Parathyroid adenoma (tissue), 2 donors: ENCODE measurements at regions not wholly inside any gene's neighbourhood (a gene's known extent, or its start where the extent isn't known, plus 50 kb on each side); places are given as distances from the start of the nearest gene placed in this dataset.
A peak's percentile ranks its signal among the peaks of the same experiment; 100 is the strongest.

ENCODE experiments used
- H2AFZ ChIP-seq: fragments of 300-600 bp; sonication (generic); one replicate; pipeline ENCODE4 v1.7.0; 2017; ENCODE audit warnings: antibody characterized with exemption, mild to moderate bottlenecking
- H3K27ac ChIP-seq: fragments of 300-600 bp; sonication (generic); one replicate; pipeline ENCODE4 v1.7.0; 2017
- H3K27me3 ChIP-seq: fragments of 300-600 bp; sonication (generic); one replicate; pipeline ENCODE4 v1.7.0; 2017; ENCODE audit warnings: low read length; ENCODE audit not compliant: control insufficient read depth, insufficient read depth
- H3K36me3 ChIP-seq: fragments of 300-600 bp; sonication (generic); one replicate; pipeline ENCODE4 v1.7.0; 2017; ENCODE audit warnings: low read length; ENCODE audit not compliant: control insufficient read depth, insufficient read depth
- H3K4me1 ChIP-seq: fragments of 300-600 bp; sonication (generic); one replicate; pipeline ENCODE4 v1.7.0; 2017; ENCODE audit warnings: control low read depth
- H3K4me2 ChIP-seq: fragments of 300-600 bp; sonication (generic); one replicate; pipeline ENCODE4 v1.7.0; 2017; ENCODE audit warnings: low read length
- H3K4me3 ChIP-seq: fragments of 300-600 bp; sonication (generic); one replicate; pipeline ENCODE4 v1.7.0; 2017; ENCODE audit warnings: low read depth, low read length
- H3K79me2 ChIP-seq: fragments of 300-600 bp; sonication (generic); one replicate; pipeline ENCODE4 v1.7.0; 2017; ENCODE audit warnings: control low read depth
- H3K9ac ChIP-seq: fragments of 300-600 bp; sonication (generic); one replicate; pipeline ENCODE4 v1.7.0; 2017; ENCODE audit warnings: mild to moderate bottlenecking
- H3K9me3 ChIP-seq: fragments of 300-600 bp; sonication (generic); one replicate; pipeline ENCODE4 v1.7.0; 2017; ENCODE audit warnings: low read length; ENCODE audit not compliant: control insufficient read depth
- CTCF ChIP-seq: fragments of 300-600 bp; sonication (generic); IDR thresholded peaks from one replicate; pipeline ENCODE4 v1.7.0; 2017; ENCODE audit warnings: antibody characterized with exemption, mild to moderate bottlenecking
- donor health status: primary hyperparathyroidism.

- Histone ChIP-seq H3K4me3 (no peak overlapping the region), H3K79me2 (no peaks in the 10 kb centered on the region), H3K27ac (no peak overlapping the region), H2AFZ (no peak overlapping the region), H3K4me1 (no peaks in the 10 kb centered on the region), H3K36me3 (no peaks in the 10 kb centered on the region), H3K27me3 (no peaks in the 10 kb centered on the region), H3K9ac (no peak overlapping the region), H3K4me2 (peak overlapping the region; percentile 46), H3K9me3 (no peaks in the 10 kb centered on the region)
- no peak for TF ChIP-seq CTCF
Observed at GRCh38 chr4:82043081-82043808, 330.5 kb downstream of the HNRNPD start.

- no peak overlapping the region for H3K27ac ChIP-seq
- H3K4me3 ChIP-seq = no peak overlapping the region
- no peak for TF ChIP-seq CTCF
- H3K27me3 ChIP-seq = no peaks in the 10 kb centered on the region
- no peak overlapping the region for H2AFZ ChIP-seq
- H3K9ac ChIP-seq = no peak overlapping the region
- H3K79me2 ChIP-seq = no peaks in the 10 kb centered on the region
- no peaks in the 10 kb centered on the region for H3K9me3 ChIP-seq
- no peaks in the 10 kb centered on the region for H3K4me1 ChIP-seq
- no peaks in the 10 kb centered on the region for H3K36me3 ChIP-seq
- H3K4me2 ChIP-seq = no peak overlapping the region
Observed at GRCh38 chr4:82042042-82042441, 331.7 kb downstream of the HNRNPD start.

GRCh38 chr4:82038936-82039335 lies 334.9 kb downstream of the HNRNPD start:
- Histone ChIP-seq H3K36me3 (no peaks in the 10 kb centered on the region), H2AFZ (no peak overlapping the region), H3K27ac (no peak overlapping the region), H3K79me2 (no peaks in the 10 kb centered on the region), H3K9ac (no peak overlapping the region), H3K4me2 (no peak overlapping the region), H3K4me3 (no peak overlapping the region), H3K27me3 (no peaks in the 10 kb centered on the region), H3K9me3 (no peaks in the 10 kb centered on the region), H3K4me1 (no peaks in the 10 kb centered on the region)
- no peak for TF ChIP-seq CTCF

GRCh38 chr4:82036181-82036580 lies 337.6 kb downstream of the HNRNPD start:
- Histone ChIP-seq H3K36me3 (no peaks in the 10 kb centered on the region), H3K27me3 (no peaks in the 10 kb centered on the region), H3K9me3 (no peaks in the 10 kb centered on the region), H3K79me2 (no peaks in the 10 kb centered on the region), H3K9ac (no peak overlapping the region), H2AFZ (no peak overlapping the region), H3K4me2 (no peak overlapping the region), H3K4me3 (no peak overlapping the region), H3K27ac (no peak overlapping the region), H3K4me1 (no peaks in the 10 kb centered on the region)
- TF ChIP-seq CTCF = no peak

GRCh38 chr4:82034878-82035277 lies 338.9 kb downstream of the HNRNPD start:
- Histone ChIP-seq H3K4me1 (no peaks in the 10 kb centered on the region), H3K4me3 (no peak overlapping the region), H3K9me3 (no peaks in the 10 kb centered on the region), H3K27me3 (no peaks in the 10 kb centered on the region), H3K79me2 (no peaks in the 10 kb centered on the region), H3K27ac (no peak overlapping the region), H3K4me2 (no peak overlapping the region), H3K9ac (no peak overlapping the region), H3K36me3 (no peaks in the 10 kb centered on the region), H2AFZ (no peak overlapping the region)
- no peak for TF ChIP-seq CTCF
